ENCODE measurements at regions not wholly inside any gene's neighbourhood (a gene's known extent, or its start where the extent isn't known, plus 50 kb on each side); places are given as distances from the start of the nearest gene placed in this dataset.

DNA sequence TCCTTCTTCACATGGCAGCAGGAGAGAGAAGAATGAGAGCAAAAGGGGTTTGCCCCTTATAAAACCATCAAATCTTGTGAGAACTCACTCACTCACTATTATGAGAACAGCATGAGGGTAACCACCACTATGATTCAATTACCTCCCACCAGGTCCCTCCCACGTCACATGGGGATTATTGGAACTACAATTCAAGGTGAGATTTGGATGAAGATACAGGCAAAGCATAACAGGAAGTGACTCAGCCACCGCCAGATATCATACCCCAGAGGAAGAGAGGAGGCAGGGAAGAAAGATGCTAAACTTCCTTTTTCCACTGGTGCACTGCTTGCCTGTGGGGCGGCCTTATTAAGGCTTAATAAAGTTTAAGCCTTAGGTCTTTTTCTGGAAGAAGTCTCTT, 766.1 kb downstream of the KCTD8 start:
- TF ChIP-seq CTCF (IDR thresholded peaks at IDR 0.05) (no peak), POLR2A (IDR thresholded peaks at IDR 0.05) (no peak)
